ENCODE measurements at regions not wholly inside any gene's neighbourhood (a gene's known extent, or its start where the extent isn't known, plus 50 kb on each side); places are given as distances from the start of the nearest gene placed in this dataset.

GRCh38 chr2:167863377-167863776, 384.0 kb downstream of the STK39 start:
- TF ChIP-seq CTCF (IDR thresholded peaks at IDR 0.05) (no peak), POLR2A (IDR thresholded peaks at IDR 0.05) (no peak)

All from transverse colon (tissue), 3 donors.